NCI-H345 treated with DMSO at 0.1 percent for 48 hours (cell line): ENCODE measurements at regions not wholly inside any gene's neighbourhood (a gene's known extent, or its start where the extent isn't known, plus 50 kb on each side); places are given as distances from the start of the nearest gene placed in this dataset.

Experiments
- DNase-seq: peaks from one replicate; lab custom pipeline; 2025; ENCODE audit not compliant: unreplicated experiment; lab: John Stamatoyannopoulos, UW

DNA sequence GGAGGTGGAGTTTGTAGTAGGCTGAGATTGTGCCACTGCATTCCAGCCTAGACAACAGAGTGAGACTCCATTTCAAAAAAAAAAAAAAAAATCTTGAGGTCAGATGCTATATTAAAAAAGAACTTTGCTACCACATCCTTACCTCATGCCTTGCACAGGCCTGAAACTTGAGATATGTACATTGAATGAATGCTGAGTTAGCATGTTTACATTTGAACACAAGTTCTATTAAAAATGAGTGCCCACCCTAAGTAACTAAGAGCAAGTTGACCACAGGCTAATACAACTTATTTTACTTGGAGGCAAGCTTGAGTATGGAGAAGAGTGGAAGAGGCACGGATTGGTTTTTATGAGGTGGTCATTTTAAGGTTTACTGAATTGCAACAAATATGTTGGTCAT lies 276.6 kb upstream of the GATB start:
- no peak for DNase-seq

DNA sequence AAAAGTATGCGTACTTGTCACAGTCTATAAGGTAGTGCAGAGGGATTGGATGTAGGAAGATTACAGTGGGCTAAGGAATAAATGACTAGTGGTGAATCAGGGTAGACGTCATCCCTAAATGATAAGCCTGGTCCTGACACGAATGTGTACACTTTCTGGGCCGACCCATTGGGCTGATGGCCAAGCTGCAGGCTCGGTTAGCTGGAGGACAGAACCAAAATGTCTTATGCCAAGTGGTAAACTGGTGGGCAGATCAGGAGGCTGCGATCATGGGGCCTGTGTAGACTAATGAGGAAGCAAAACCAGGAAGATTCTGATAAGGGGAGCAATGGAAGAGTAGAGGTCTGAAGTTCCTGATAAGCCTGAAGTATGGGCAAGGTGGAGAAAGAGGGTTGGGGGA lies 272.8 kb upstream of the GATB start:
- DNase-seq, result no peak

DNA sequence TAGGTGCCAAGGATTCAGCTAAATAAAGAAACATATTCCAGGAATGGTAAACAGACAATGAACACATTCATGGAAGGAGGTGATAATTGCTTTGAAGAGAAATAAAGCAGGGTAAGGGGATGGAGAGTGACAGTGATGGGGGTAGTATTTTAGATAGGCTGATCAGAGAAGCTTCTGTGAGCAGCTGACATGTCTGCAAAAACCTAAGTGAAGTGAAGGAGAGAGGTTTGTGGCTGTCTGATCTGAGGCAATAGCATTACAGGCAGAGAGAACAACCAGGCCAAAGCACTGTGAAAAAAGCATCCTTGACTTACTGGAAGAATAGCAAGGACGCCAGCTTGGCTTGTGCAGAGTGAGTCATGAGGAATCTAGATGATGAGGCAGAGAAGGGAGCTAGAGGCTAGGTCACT lies 271.9 kb upstream of the GATB start:
- DNase-seq, result no peak

DNA sequence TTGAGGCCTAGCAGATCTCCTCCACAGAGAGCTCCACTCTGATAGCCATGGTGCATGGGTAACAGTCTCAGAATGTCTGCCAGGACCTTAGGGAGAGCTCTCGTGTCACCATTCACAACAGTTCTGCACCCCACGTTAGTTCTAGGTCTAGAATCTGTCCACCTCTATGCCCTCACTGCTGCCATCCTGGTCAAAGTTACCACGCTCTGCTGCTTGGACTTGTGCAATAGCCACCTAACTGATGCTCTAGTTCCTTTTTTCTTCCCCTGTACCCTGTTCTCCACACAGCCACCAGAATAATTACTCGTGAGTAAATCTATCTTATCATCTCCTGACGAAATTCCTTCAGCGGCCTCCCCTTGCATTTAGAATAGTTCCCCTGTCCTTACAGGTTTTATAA lies 268.8 kb upstream of the GATB start:
- no peak for DNase-seq

DNA sequence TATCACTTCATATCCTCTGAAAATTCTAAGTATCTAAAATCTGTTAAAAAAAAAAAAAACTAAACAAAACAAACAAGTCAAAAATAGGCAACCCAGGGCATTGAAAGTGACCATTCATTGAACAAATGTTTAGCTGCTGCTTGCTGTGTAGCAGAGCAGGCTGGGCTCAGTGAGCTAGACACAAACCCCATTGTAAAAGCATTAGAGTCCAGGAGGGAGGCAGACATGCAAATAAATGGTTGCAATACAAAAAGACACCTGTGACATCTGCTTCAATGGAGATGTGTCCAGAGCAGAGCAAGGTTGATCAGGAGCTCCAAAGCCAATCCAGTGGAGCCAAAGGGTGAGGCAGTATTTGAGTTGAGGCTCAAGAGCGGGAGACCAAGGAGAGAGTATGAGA lies 267.3 kb upstream of the GATB start:
- DNase-seq, result no peak

DNA sequence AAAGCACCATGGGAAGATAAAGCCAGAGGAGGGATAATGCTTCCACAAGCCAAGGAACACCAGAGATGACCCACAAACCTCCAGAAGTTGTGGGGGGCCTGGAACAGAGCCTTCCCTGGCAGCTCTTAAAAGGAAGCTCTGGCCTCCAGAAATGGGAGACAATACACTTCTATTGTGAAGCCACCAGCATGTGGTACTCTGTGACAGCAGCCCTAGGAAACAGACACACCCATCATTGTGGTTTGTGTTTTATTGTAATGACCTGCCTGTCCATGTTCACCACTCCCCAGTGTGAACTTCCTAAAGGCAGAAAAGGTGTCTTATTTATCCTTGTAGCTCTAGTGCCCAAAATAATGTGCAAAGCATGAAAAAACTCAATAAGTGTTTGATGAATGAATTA lies 264.1 kb upstream of the GATB start:
- DNase-seq, result no peak

DNA sequence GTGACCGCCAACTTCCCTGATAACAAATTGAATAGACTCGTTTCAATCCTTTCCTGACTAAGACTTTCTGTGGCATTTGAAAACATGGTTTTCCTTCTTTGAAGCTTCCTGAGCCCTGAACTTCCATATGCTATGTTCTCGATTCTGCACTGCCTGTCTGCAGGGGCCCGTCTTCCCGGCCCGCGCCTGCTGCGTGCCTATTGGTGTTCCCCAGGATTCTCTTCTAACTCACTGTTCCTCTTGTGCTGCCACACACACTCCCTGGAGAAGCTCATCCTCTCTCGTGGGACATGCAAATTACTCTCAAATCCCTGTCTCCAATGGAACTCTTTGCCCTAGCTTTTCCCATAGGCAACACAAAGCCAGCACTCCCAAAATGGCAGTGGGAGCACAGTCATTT lies 262.9 kb upstream of the GATB start:
- no peak for DNase-seq

DNA sequence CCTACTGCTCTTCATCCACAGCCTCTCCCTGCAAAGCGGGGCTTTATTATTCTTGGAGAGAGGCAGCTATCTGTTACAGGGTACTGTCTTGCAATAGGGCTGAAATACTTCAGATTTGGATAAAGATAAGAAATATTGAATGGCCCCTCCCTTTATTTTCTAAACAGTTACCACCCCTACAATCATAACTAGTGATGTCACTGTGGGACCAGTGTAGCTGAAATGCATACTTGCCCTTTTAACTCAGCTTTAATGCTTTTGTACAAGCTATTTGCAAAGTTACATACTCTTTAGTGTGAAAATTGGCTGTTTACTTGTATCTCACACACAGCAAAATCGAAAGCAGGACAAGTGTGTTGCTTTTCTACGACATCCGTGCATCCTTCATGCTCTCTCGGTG lies 261.7 kb upstream of the GATB start:
- no peak for DNase-seq

DNA sequence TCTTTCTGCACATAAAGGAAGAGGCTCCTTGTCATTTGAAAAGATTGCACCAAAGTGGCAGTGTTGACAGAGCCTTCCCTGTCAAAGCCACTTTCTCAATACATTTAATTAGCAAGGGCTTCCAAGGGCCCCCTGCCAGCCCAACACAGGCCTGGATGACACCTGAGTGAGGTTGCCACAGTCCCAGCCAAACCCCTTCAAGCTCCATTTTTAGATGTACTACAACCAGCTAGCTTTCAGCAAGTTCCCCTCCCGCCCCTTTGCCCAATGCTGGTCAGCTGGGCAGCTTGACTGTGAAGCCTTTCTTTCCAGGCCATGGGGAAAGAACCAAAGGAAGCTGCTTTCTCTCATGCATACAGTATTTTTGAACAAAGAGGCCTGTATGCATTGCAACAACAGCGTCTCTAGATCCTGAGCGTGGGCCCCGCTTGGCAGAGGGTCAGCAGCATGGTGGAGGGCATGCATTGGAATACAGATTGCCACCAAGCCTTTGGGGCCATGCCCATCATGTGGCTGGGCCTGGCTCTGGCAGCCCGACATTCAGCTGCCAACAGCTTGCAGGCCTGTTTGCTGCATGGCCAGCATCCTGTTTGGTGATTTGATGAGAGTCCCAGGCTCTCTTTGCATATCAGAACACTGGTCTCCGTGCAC lies 261.1 kb upstream of the GATB start:
- DNase-seq, result no peak

DNA sequence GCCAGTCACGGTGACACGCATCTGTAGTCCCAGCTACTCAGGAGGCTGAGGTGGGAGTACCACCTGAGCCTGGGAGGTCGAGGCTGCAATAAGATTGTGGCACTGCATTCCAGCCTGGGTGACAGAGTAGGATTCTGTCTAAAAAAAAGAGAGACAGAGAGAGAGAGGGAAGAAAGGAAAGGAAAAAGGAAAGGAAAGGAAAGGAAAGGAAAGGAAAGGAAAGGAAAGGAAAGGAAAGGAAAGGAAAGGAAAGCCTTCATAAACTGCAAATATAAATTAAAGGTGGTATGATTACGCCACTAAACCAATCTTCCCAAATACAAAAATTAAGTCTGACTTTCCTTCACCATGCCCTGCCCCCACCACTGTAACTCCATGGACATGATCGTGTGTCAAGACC lies 259.3 kb upstream of the GATB start:
- no peak for DNase-seq

DNA sequence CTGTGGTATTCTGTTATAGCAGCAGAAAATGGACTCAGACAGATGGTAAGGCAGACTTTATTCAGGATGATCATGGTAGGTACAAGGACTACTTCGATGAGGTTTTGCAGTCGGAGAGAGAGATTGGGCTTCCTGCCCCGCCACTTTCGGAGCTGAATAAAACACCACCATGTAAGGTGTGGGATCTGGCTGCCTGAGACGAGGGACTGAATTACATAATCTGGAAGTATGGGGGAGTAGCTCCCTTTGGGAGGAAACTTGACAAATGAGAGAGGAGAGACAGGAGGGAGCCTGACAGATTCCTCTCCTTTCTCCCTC lies 255.5 kb upstream of the GATB start:
- no peak for DNase-seq

DNA sequence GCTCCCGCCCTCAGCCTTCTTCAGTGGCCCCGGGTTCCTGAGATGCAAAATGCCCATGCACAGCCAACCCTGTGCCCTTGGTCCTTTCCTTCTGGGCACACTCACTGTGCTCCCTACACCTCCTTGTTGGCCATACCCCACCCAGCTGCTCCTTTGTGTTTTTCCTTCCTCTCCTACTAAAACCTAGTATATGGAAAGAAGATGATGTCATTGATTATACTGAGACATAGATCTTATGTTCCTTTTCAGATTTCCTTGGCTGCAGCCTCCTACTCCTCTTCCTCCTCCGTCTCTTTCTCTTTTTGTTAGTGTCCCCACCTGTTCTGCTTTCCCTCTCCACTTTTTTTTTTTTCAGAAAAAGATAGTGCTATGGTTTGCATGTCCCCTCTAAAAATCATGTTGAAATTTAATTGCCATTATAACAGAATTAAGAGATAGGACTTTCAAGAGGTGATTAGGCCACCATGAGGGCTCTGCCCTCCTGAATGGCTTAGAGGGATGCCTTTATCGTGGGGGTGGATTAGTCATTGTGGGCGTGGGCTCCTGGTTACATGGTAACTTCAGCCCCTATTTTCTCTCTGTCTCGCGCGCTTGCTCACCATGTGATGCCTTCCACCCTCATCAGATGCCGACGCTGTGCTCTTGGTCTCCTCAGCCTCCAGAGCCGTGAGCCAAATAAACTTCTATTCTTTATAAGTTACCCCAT lies 254.9 kb upstream of the GATB start:
- DNase-seq, result no peak

DNA sequence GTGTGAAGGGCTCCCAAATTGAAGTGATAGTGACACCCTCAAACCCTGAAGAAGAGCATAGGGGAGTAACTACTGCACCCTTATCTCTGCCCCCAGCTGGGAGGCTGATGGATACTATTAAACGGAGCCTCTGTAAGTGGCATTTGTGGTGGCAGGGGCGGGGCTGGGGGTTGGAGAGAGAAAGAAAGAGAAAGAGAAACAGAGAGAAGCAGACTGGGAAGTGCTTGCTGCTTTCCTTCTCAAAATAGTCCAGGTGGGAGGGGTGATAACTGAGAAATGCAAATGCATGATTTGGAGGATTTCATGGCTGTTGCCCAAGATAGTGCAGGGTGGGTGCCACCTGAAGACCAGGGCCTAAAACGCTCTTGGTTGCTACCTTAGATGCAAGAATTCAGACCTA lies 253.5 kb upstream of the GATB start:
- DNase-seq, result no peak

DNA sequence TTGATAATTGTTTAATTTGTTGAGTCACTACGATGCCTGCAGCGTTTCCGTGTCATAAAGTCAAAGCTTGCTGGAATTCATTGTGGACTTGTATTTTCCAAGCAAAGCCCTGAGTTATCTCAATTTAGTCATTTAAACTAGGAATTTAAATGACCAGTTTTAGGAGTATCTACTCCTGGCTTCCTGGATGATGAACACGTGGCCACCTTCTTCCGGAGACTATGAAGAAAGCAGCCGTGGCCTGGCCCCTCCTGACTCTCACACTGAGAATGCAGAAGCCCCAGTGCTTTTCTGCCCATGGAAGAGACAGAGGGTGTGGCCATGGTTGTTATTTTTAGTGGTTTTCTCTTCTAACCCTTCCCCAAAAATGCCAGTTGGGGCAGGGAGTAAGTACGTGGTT lies 250.7 kb upstream of the GATB start:
- no peak for DNase-seq

DNA sequence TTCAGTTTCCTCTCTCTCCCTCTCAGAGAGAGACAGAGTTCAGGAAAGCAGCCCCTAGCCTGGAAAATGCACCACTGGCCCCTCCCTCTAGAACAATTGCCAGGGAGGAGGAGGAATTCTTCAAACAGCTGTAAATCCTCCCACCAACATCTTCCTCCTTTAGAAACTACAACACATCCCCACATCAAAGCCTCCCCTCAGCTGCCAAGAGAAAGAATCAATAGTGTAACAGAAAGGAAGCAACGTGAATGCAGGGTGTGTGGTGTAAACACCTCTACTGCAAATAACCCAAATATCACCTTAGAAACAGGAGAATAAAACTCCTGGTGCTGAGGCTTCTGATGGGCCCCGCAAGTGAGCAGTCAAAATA lies 249.9 kb upstream of the GATB start:
- DNase-seq, result no peak

DNA sequence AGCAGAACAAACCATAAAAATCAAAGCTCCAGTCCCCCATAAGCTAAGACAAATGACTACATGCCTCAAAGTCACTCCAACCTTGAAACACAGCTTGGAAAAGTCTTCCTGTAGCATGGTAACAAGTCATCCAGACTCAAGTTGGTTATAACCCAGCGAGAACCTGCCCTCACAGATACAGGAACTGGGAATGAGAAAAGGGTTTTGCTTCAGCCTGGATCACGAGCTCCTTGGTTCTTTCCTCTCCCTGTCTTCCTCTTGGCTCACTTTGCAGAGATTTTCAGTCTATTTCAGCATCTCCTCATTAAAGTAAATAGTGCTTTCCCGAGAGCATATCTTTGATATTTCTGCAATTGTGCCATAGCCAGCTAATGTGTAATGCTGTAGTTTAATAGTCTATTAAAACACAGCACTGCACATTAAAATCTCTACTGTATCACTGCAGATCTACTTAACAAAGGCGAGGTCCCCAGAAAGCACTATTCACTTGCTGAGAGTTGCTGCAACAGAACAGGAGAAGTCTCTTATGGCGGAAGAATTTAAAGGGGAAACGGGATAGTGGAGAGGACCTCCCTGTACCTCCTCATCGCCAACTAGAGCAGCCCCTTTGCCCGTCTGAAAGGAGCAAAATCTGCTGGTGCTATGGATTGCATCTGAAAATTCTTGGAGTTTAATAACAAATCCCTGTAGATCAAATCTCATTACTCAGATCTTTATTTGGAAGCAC lies 249.3 kb upstream of the GATB start:
- DNase-seq, result no peak

DNA sequence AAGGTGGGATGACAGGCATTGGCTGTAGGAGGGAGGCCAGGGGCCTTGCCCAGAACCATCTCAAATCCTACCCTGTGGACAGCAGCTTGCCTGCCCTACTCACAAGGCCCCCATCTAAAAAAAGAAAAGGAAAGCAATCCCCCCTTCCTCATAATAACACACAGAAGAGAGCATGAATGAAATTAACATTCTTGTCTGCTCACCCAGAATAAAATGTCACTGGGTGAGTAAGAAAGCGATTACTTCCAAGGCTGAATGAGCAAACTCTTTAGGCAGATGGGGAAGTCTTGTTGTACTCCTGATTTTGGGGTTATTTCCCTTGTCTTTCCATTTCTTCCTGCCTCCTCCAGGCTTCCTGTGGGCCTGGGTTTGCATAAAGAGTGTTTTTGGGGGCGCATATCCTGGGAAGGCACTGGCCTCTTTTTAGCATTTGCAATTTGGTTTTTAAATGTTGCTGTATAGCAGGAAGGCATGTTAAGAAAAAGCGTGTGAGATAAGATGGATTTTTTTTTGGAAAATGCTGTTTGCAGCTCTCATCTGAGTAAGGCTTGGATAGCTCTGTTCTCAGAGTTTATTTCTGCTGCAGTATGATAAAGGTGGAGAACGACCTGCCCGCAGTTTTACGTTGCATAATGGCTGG lies 248.3 kb upstream of the GATB start:
- no peak for DNase-seq

DNA sequence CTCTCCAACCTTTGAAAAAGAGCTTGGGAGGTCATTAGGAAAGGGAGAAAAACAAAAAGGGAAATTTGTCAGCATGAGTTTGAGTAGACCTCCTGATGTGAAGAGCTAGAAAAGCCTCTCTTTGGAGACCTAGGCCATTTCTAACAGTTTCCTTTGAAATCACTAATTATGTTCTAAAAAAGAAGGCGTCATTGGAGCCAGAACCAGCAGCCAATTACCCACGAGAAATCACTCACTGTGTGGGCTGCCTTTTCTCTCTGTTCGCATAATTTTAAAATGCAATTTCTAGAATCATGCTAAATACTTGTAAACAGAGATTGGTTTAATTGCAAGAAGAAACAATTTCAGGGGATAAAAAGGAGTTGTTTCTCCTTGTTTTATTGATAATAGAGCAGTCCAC lies 246.3 kb upstream of the GATB start:
- no peak for DNase-seq

DNA sequence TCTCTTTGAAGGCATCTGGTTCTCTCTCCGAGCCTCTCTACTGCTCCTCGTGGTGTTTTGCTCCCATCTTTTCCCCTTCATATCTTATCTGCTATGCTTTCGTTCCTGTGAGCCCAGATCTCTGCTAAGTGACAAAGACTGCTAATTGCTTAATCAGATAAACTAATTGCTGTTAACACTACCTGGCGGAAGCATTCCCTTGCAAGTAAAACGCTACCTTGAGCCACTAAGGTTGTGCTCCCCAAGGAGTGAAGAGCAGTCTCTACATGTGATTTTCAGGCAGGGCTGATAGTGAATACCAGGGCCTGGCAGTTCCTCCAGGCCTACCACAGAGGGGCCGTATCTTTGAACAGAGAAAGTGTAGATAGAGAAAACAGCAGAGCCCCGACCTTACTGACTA lies 244.0 kb upstream of the GATB start:
- no peak for DNase-seq

DNA sequence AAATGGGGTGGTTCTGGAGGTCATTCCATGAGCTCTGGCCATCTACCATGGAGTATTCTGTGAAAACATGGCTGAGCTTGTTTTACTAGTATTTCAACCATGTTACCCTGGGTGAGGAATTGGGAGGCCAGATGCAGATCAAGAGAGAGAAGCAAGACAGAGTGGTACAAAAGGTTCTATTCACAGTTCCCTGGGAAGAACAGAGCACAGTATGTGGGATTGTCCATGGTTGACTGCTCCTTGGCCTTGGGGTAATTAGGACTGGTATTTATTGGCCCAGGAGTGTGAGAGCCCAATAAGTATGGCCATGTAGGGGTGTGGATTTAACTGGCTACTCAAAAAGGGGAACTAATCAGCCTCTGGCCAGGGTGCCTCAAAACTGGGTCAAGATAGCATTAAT lies 239.7 kb upstream of the GATB start:
- DNase-seq, result no peak

DNA sequence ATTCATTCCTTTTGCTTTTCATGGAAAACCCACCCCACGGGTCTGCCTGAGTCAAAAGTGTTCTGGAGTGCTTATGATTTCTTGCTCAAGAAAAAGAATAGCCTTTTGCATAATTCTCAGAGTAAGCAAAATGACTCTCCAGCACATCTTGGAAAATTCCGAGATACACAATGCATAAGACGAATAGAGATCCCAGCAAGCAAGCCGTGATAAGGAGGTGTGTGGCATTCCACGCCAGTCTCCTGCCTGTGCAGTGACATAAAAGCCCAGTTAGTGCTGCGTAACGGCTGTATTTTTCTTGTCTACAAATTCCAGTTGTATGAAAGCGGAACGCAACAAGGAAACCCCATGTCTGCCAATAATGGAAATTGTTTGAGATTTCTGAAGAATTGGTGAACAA lies 237.9 kb upstream of the GATB start:
- no peak for DNase-seq

DNA sequence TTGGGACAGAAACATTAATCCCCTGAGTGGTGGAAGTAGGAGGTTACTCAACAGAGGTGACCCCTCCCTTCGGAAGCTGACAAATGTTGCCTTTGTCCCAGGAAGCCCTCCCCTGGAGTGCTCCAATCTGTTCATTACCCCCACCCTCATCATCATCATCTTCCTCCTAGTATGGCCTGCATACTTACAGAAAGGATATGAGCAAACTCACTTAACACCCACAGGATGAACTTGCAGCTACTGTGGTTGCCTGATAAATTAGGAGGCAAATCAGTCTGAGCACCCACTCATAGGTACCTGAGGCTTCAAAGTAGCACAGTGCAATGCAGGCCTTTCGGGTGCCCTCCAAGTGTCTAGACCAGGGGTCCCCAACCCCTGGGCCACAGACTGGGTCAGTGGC lies 236.7 kb upstream of the GATB start:
- DNase-seq, result no peak
